HG03135 (cell line): ENCODE measurements at regions not wholly inside any gene's neighbourhood (a gene's known extent, or its start where the extent isn't known, plus 50 kb on each side); places are given as distances from the start of the nearest gene placed in this dataset.
"Not testable (repeated sequence)": the region's sequence is repeated elsewhere in the genome, so short reads cannot be mapped to it uniquely, and the experiment has no call there.

ENCODE experiments used
- ATAC-seq: cut with Tn5 transposase; IDR thresholded peaks from one replicate; pipeline ENCODE4 v1.9.1; 2021; ENCODE audit warnings: mild to moderate bottlenecking, moderate library complexity; ENCODE audit not compliant: unreplicated experiment

DNA sequence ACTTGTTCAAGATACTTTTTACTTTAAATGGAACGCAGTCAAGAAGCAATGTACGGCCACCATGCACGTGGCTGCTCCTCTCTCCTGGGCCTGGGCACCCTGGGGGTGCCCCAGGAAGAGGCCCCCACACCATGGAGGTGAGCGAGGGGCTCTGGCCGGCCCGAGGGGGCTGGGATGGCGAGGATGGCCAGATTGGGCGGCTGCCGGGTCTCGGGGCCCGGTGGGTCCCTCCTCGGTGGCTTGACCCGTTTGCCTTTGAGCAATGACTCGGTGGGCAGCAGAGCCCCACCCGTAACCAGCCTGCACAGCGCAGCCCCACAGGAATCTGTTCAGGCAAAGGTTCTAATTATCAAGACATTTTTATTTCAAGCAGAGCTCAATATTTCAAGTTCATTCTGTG is 167.4 kb downstream of the BRD1 start:
- ATAC-seq: no peak

DNA sequence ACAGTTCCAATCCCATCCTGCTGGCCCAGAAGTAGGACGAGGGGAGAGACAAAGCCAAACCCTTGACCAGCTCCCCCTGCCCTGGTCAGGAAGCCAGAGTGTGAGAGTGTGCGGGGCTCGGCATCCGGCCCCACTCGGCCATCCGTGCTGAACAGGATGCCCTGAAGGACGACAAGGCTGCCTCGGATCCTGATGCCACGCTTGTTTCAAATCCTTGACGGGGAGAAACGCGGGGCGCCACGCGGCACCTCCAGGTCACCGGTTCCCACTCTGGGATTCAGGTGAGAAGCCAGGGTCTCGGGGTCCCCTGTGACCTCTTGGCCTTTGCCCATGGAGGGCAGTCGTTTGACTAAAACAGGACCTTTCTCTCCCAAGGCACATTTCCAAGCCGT is 167.8 kb downstream of the BRD1 start:
- no peak for ATAC-seq

DNA sequence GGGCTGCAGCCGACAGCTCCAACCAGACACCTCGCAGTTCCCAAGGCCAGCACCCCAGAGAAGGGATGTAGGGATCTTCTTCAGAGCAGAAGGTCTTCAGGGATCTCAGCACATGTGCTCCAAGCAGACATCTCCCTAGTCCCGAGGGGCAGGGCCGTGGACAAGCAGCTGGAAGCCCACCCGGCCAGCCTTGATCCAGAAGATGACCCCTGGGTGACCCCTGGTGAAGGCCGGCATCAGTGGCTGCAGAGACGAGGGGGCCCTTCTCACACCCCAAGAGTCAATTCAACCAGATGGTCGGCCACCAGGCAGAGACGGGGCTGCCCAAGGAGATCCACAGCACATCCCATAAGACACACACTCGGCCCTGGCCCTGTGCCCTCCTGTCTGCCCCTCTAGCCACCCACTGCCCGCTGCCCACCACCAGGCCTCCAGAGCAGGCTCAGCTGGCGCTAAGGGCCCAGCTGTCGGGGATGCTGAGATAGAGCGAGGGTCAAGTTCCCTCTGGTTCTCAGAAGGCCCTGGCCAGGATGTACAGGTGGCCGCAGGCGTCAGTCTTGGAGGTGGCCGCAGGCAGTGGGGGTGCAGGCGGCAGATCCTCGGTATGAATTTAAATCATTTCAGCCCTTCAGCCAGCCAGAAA is 168.3 kb downstream of the BRD1 start:
- no peak for ATAC-seq

DNA sequence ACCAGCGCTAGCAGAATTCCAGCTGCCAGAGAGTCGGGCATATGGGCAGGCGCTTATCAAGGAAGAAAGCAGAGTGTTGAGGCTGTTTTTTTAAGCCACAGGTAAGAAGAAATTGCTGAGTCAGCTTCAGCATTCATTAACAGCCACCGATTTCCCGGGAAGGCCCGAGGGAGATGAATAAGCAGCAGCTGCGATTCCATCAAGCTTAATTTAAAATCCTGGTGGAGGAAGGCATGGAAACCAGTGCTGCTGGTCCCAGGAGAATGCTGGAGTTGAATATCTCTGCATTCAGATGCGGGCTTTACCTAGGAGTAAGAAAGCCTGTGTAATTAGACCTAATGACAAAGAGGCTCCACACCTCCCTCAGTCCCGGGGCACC is 168.8 kb downstream of the BRD1 start:
- no peak for ATAC-seq

DNA sequence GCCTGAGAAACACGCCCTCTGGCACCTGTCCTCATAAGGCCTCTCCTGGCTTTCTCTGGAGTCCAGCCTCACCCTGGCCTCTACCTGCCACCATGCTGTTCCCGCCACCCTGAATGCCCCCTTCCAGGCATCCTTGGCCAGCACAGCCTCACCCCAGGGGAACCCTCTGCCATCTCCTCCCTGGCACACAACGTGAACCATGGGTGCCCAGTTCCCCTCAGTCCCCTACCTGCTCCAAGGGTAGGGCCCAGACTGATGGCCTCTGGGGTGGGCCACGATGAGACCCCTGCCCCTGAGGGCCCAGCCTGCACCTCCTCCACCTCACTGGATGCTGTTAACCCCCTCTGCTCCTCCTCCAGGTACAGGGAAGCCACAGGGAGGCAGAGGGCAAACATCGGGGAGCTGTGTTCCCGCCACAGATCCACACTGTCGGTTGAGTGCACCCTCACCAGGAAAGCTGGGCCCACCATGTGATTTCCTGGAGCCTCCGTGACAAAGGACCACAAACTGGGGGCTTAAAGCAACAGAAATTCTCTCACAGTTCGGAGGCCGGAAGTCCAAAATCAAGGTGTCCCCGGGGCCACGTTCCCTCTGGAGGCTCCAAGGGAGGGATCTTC is 169.6 kb downstream of the BRD1 start:
- no peak for ATAC-seq

DNA sequence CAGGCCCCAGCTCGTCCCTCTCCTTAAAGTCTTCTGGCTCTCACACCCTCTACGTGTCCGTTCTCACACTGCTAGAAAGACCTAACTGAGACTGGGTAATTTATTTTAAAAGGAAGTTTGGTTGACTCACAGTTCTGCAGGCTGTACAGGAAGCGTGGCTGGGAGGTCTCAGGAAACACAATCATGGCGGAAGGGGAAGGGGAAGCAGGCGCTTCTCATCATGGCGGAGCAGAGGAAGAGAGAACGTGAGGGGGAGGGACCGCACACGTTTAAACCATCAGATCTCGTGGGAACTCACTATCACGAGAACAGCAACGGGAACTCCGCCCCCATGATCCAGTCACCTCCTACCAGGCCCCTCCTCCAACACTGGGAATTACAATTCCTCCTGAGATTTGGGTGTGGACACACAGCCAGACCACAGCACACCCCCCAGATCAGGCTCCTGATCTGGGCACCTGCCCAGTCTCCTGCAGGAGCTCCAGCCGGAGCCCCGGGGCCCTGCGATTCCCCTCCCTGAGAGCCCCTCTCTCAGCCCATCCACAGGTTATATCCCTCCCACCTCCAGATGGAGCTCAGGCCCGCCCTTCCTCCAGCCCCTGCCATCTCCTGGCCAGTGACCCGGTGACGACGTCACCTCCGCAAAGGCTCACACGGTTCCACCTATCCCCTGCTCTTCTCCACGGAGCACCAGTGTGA is 170.2 kb downstream of the BRD1 start:
- no peak for ATAC-seq

DNA sequence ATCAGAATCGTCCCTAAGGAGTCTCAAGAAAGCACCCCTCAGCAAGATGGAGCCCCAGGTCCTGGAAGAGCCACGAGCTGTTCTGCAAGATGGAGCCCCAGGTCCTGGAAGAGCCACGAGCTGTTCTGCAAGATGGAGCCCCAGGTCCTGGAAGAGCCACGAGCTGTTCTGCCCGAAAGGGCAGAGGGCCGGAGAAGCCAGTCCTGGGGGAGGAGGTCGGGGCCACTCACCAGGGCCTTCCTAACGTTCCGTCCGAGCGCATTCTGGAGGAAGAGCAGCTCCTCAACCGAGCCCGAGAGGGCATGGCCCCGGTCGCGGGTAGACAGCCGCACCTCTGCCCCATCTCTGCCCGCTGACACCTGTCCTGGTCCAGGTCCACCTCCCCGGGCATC is 170.8 kb downstream of the BRD1 start:
- ATAC-seq: not testable (repeated sequence)

DNA sequence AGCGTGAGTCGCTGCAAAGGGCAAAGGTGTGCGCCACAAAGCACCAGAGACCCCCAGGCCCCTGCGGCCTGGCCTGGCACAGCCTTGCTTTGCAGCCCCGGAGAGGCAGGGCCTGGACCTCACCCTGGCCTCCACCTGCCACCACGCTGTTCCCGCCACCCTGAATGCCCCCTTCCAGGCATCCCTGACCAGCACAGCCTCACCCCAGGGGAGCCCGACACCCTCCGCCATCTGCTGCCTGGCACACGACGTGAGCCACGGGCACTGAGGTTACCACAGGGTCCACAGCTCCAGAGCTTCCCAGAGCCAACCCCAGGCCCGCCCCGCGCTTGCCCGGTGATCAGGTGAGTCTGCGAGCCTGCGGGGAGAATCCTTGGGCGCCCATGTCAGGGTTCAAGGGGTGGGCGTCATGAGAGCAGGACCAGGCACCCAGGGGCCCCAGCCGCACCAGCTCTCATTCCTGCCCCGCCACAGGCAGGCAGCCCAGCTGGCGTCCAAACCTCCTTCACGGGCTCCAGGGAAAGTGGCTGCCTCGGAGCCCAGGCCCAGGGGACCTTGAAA is 171.3 kb downstream of the BRD1 start:
- no peak for ATAC-seq

DNA sequence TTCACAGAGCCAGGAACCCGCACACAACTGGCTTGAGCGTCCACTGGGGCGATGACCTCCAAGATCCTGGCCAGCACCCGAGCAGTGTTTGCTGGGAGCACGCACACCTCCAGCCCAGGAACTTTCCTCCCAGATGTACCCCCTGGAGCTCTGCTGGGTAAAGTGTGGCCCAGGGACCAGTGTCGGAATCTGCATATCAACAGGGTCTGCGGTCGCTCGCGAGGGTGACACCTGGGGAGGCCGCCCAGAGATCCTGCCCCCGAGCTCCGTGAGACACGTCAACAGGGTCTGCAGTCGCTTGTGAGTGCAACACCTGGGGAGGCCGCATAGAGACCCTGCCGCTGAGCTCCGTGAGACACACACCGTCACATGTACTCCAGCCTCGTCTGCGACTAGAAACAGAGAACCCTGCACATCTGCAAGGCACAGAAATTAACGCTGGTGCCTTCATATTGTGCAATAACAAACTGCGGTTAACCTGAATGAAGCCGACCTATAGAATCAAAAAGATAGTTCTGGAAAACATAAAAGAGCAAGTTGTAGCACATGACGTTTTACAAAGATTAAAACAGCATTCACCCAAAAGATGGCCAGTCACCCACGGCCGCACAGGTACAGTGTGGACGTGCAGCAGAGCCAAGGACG is 172.4 kb downstream of the BRD1 start:
- no peak for ATAC-seq

DNA sequence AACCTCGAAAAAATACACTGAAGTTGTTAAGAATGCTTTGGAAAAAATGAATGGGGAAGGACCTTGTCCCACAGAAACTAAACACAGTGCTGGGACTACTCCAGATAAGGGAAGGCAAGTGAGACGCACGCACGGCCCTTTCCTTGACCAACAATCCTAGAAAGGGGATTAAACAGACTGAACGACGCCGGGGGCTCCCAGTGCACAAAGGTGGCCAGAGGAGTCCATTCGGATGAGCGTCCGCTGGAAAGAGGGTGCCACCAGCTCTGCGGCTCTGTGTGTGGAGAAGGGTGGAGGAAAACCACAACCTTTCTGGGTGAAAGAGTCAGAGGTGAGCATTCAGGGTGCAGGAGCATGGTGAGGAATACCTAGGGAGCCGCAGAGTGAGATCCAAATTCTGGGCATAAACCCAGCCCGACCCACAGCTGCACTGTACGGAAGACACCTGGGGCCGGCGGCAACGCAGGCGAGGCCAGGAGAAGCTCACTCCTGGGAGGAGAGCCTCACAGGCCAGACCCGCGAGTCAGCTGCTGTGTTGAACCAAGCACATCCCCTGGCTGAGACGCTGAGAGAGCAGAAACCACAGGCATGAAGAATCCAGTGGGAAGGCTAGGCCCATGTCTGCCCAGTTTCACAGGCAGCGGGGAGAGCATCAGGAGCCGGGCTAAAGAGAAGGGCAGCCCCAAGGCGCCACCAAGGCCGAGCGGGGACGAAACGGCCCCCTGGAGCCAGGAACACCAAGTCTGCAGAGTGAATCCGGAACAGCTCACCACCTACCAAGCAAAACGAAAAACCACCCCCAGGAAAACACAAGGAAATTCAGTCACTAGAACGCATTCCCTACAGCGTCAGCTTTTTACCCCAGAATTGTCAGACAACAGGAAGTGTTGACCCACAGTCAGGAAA is 177.1 kb downstream of the BRD1 start:
- ATAC-seq: no peak

DNA sequence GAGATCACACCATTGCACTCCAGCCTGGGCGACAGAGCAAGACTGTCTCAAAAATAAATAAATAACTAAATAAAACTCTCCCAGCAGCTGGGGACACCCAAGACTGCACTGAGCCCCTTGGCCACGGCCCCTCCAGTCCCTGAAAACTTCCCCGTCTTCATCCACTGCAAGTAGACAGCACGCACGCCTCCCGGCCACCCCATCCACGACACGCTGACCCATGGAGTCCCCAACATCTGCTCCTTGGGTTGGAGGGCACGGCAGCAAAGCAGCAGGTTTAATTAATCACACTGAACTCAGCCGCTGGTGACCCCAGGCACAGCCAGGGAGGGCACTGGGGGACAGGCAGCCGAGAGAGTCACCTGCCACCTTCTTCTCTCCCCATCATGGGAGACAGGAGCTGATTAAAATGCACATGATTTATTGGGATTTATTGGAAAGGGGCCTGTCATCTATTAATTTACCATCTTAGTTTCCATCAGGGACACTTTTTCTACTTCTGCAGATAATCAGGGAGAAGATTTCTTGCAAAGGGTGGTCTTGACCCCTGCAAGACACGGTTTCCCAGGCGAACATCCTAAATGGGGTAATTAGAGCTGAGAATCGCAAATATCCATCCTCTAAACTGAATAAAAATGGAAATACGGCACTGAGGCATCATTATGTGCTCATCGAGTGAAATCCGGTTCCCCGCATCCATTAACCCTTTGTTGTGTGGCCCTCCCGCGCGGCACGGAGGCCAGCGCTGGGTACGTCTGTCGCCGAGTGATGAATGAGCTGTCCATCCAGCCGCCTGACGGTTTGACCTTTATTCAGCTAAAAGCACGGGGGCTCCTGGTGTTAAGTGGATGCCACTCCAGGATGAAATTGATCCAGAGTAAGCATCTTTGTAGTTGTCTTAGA is 178.3 kb downstream of the BRD1 start:
- no peak for ATAC-seq

DNA sequence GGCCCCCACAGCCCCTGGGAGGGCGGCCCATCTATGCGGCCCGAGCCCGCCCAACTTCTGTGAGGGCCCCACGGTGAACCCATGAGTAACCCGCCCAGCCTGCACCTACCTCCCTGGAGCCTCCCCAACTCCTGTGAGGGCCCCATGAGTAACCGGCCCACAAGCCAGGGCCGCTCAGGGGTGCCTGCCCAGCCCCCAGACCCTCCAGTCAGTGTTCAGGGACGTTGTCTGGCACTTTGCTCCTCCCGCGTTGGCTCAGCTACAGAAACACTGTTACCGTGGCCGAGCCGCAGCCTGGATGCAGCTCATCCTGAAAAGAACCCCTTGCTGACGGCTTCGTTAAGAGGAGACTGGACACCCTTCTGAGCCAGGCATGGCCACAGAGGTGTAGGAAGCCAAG is 179.6 kb downstream of the BRD1 start:
- no peak for ATAC-seq

DNA sequence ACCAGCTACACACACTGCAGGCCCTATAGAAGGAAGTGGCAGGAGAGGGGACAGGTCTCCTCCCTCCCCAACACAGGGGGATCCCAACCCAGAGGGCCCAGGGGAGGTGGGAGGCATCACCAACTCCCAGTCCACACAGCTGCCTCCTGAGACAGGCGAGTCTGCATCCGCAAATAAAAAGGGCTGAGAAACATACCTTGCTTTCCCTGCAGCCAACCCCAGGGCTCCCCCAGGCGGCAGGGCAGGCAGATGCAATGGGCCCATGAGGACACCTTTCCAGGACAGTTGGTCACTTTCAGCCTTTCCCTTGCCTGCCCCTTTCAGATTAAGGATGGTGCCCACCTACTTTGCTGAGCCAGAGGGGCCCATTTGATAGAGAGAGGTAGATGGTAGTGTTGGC is 180.0 kb downstream of the BRD1 start:
- ATAC-seq: no peak

DNA sequence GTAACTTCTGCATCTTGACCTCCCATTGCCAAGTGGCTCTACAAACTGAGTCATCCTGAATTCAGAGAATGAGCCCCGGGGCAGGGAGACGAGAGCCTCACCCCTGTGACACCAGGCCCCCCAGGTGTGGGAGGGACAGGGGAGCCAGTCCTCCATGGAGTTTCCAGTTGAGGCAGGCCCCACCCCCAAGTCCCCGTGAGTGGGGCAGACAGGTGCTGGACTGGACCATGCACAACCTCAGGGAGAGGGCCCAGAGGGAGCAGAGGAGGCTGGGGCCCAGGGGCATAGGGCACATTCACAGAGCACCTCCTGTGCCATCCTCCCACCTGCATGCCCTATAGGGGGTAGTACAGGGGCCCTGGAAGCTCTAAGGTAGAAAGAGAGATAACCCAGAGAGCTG is 180.8 kb downstream of the BRD1 start:
- no peak for ATAC-seq

DNA sequence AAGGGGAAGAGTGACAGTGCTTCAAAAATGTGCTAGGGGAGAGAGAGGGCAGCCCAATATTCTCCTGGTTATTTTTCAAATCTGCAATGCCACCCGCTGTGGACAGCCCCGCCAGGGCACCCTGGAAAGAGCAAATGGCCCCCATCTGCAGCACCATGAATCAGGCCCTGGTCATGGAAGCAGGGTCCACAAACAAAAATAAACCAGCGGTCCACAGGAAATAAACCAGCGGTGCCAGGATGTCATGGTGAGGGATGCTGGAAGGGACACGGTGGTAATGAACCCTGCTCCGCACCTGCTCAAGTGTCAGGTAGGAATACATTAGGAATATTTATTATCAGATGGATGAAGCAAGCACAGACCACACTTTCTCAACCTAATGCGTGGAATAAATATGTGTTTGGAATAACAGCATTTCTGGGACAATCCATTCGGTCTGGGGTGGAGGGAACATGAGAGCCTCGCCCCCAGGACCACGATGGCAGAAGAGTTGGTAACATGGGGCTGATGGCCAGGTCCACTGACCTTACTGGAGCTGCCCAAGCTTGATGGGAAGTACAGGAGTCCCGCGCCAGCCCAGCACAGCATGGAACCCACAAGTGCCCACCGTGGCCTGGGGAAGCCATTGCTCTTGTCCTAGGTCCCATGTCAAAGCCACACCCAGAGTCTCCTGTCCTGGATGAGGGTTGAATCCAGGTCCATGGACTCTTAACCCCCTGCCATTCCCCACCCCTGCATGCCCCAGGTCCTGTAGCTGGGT is 181.7 kb downstream of the BRD1 start:
- no peak for ATAC-seq

DNA sequence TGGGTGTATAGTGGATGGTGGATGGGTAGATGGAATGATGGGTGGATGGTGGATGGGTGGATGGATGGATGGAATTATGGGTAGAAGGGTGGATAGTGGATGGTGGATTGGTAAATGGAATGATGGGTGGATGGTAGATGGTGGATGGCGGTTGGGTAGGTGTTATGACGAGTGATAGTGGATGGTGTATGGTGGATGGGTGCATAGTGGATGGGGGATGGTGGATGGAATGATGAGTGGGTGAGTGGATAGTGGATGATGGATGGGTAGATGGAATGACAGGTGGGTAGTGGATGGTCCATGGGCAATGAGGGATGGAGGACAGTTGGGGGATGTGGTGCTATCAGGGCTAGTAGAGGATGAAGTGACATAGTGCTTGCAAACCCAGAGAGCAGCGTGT is 182.4 kb downstream of the BRD1 start:
- no peak for ATAC-seq

DNA sequence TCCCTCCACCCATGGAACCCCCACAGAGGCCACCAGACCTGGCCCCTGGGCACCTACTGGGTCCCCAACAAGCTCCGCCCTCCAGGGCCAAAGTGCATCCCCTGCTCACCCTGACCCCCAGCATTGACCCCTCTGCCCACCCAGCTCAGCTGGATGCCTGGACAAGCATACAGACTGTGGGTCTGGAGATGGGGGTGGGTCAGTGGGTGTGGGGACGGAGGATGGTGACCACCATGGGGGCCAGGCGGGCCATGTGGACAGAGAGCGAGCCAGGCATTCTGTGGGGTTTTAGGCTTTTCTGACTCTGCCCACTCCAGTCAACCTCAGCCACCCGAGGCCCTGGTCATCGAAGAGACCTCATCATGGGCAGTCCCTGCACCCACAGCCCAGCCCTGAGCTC is 183.7 kb downstream of the BRD1 start:
- no peak for ATAC-seq

DNA sequence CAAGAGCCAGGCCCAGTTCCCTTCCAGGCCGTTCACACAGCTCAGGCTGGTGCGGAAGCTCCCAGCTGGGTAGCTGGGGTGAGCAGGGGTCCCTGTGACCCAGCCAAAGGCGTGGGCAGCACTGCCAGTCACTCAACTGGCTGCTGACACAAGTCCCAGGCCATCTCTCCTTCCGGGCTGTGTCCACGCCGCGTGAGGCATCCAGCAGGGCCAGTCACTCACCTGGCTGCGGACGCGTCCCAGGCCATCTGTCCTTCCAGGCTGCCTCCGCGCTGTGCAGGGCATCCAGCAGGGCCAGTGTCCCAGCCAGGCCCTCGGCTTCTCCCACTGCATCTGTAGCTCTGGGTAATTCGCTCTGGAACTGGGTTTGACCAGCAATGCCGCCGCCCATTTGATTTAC is 184.2 kb downstream of the BRD1 start:
- ATAC-seq: no peak

DNA sequence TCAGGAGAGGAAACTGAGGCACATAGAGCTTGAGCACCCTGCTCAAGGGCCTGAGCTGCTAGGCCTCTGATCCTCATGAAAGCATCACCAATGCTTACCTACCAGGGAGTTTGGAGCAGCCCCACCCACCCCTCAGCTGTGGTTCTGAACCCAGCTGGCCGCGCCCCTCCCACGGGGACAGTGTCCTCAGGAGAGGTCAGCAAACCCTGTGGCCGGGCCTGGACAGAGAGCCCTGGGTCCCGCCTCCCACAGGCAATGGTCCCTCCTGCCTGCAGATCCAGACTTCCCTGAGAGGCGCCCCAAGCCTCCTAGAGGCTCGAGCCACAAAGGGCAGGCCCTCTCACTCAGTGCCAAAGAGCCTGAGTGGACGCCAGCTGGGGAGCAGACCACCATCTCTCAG is 184.9 kb downstream of the BRD1 start:
- ATAC-seq: no peak
